ENCODE measurements at regions not wholly inside any gene's neighbourhood (a gene's known extent, or its start where the extent isn't known, plus 50 kb on each side); places are given as distances from the start of the nearest gene placed in this dataset.

DNA sequence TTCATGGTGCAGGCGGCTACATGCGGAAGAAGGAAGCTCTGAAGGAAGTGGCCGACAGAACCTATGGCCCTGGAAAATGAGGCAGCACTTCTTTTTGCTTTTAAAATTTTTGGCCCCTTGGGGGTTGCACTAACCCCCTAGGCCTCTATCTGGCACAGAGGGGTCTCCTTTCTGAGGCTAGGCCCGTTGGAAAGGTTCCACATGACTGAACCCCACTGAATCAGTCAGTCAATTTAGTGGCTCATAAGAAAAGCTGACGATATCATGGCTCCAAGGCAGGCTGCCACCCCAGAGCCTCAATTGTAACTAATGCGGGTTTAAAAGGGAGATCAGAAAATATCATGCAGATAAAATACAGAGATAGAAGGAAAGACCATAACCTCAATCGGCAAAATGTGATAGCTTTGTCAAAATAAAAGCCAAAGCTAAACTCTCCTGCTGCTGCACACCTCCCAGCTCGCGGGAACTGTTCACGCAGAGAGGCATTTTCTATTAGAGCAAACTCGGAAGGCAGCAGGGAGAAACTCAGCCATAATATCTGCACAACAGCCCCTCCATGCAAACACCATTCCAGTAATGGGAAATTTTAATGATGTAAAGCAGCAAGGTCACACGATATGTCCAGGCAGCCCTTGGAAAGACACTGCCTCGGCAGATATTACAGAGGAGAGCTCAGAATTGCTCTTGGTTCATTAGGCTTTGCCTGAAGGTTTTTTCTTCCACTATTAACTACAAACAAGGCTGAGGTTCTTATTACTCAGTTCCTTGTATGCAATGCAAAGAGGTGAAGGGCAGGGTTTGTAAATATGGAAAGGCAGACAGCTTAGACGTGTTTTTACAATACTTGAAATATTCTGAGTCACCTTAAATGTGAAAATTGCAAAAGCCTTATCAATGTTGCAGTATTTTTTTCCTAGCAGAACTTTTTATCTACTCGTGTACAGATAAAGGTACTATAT is 200.4 kb upstream of the PMFBP1 start:
- FAIRE-seq (no peak), DNase-seq (ENCODE audit: low spot score in 2 of 2) (no peak)

DNA sequence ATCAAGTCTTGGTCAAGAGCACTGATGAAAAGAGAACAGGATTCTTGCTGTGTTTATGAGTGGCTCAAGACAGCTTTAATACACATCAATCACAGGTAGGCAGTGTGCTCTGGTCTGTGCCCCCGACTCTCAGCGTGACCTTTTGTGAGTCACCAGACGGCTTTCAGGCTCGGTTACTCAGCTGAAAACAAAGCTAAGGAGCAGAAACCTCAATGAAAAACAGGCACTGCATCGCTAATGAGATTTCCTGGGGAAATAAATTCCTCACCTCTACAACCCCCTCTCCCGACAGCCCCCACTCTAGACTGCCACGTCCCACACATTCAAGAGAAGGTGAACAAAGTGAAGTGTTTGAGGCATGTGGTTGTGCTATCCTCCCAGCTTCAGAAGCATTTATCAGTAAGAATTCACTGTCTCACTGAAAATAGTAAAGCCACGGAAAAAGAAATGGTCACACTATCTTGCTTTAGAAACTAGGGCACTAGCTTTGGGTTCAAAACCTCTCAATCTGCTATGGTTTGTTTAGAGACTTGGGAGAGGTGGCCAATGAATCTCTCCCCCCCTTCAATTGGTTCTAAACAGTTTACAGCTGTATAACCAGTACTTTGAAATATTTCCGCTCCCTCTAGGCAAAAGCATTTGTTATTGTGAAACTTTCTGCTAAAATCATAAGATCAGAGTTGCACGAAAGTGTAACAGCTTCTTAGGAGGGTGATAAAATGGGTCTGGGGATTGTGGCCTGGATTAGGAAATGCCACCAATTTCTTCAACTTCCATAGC is 199.5 kb upstream of the PMFBP1 start:
- FAIRE-seq, result no peak
- no peak for DNase-seq (ENCODE audit: low spot score in 2 of 2)

DNA sequence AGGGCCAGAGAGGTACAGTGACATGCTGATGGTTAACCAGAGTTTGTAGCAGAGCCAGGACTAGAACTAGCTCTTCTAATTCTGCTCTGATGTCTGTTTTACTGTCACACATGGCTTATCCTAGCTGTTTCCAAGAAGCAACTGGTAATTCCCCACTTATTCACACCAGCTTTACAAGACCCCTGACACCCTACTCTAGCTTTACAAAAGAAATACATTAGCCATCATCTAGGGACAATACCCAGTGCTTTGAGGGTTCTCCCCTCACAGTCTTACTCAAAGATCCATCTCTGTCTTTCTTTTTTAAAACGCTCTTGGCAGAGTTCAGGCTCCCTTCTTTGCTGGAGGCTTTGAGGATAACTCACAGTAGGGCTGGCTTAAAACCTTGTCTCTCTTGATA is 197.3 kb upstream of the PMFBP1 start:
- FAIRE-seq, result no peak
- DNase-seq (ENCODE audit: low spot score in 2 of 2), result no peak

DNA sequence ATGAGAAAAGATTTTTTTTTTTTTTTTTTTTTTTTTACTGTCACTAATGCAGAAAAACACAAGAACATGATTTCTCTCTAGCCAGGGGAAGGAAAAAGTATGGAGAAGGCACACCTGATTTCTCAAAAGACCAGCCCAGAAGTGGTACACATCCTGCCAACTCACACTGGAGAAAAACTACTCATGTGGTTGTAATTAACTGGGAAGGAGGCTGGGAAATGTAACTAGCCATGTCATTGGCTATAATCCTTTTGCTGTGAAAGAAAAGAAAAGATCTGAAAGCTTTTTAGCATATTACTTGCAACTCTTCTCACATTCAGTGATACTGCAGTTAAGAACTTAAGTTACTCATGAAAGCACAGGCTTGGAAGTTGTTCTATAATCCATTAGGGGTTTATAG is 195.9 kb upstream of the PMFBP1 start:
- DNase-seq (ENCODE audit: low spot score in 2 of 2) (no peak), FAIRE-seq (no peak)

DNA sequence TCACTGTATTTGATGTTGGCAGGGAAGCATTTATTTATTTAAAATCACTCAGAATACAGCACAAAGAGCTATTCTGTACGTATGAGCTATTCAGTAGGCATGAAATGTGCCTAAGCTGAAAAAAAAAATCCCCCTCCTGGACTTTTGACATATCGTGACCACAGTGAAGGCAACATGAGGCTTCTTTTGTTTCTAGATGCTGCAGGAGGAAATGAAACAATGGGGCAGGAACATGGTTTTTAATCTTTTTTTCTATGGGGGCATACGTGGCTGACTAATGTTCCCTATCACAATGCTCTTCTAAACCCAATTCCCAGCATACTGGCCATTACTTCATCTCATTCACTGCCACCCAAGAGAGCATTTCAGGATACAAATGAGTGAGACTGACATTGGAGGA is 191.0 kb upstream of the PMFBP1 start:
- DNase-seq (ENCODE audit: low spot score in 2 of 2), result no peak
- no peak for FAIRE-seq

DNA sequence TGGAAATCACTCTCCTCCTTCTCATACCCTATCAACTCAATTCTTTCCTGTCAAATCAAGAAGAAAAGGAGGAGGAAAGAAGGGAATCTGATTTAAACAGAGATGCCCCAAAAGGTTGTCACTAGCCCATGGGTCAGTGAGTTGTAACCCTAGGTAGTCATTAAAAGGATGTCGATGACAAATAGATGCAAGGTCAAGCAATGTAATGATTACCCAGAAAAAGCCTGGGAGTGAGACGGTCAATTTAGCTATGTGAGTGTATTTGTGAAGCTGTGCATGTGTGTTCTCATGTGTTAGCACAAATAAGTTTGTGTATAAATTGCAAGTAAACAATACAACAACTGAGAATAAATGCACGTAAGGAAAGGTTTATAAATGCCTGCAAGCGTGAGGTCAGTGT is 190.5 kb upstream of the PMFBP1 start:
- DNase-seq (ENCODE audit: low spot score in 2 of 2) (no peak), FAIRE-seq (no peak)

DNA sequence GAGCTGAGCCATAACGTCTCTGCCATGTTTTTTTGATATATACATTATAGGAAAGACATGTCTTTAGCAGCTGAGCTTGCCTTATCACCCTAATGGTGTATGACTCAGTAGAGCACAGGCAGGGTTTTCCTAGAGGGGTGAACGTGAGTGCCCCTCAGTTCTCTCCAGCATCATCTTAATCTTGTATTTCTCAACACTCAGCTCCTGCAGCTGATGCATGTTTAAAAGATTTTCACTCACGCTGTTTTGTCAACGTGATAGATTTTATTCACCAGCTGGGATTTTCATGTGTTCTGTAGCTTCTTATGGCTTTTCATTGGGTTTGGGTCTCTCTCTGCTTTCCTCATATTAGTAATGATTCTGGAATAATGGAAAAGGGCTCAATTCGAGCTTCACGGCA is 186.0 kb upstream of the PMFBP1 start:
- DNase-seq (ENCODE audit: low spot score in 2 of 2) (no peak), FAIRE-seq (no peak)

DNA sequence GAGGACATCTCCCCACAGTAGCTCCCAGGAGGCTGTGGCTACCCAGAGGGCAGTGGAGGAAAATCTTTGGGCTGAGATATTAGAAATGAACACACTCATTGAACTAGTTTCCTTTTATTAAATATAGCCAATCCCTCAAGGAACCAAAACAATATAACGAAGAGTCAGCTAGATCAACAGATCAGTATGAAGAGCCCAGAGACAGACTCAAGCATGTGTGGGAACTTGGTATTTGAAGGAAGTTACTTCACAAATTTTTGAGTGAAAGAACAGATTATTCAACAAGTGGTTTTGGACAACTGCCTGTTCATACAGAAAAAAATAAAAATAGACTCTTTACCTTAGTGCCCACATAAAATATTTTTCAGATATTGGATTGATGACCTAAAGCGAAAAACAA is 183.6 kb upstream of the PMFBP1 start:
- FAIRE-seq, result no peak
- DNase-seq (ENCODE audit: low spot score in 2 of 2), result no peak

DNA sequence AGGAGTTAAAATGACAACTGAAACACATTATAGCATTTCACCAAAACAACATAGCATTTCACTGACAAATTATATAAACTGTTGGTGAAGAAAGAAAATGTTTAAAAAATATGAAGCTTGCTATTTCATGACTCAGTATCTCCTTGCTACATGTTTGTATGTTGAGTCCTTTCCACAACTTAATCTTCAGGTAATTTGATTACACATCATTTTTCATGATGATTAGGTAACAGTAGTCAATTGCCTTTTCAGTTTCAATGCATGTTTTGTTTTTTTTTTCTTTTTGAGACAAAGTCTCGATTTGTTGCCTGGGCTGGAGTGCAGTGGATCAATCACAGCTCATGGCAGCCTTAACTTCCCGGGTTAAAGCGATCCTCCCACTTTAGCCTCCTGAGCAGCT is 177.8 kb upstream of the PMFBP1 start:
- DNase-seq (ENCODE audit: low spot score in 2 of 2), result no peak
- no peak for FAIRE-seq

DNA sequence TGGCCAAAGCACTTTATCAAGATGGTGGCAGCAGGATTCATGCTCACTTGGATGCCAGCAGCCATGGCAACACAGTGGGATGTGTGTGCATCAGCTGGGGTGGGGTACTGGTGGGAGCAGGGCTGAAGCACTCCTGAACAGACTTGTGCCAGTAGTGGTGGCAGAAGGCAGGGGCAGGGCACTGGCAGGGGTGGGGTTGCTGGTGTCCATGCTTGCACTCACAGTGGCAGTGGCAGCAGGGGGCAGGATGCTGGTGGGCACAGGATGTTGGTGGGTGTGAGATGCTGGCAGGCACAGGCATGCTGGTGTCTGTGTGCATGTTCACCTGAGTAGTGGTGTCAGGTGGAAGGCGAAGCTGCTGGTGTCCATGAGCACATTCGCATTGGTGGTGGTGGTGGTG is 161.0 kb upstream of the PMFBP1 start:
- DNase-seq (ENCODE audit: low spot score in 2 of 2) (no peak), FAIRE-seq (no peak)

DNA sequence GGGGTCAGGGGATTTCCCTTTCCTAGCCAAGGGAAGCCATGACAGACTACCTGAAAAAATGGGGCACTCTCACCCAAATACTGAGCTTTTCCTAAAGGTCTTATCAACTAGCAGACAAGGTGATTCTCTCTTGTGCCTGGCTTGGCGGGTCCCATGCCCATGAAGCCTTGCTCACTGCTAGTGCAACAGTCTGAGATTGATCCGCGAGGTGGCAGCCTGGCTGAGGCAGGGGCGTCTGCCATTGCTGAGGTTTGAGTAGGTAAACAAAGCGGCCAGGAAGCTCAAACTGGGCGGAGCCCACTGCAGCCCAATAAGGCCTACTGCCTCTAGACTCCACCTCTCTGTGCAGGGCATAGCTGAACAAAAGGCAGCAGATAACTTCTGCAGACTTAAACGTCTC is 152.6 kb upstream of the PMFBP1 start:
- DNase-seq (ENCODE audit: low spot score in 2 of 2) (no peak), FAIRE-seq (no peak)

DNA sequence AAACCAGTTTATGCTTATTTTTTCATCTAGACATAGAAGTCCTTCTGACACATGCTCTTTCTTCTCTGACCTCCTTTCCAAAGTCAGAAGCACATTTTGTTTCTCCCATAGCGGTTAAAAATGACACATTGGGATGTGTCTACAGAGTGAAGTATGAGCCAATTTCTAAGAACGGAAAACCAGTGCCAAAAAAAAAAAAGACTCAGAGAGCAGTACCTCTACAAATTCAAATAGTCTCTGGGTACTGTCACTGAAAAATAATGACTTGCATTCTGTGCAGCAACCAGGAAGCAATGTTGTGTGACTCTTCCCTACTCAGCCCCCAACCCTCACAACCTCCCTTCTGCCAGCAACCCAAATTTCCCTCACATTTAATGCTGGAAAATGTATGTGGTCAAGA is 145.5 kb upstream of the PMFBP1 start:
- FAIRE-seq (no peak), DNase-seq (ENCODE audit: low spot score in 2 of 2) (peak in 1 of 2 donors; percentile 12)

DNA sequence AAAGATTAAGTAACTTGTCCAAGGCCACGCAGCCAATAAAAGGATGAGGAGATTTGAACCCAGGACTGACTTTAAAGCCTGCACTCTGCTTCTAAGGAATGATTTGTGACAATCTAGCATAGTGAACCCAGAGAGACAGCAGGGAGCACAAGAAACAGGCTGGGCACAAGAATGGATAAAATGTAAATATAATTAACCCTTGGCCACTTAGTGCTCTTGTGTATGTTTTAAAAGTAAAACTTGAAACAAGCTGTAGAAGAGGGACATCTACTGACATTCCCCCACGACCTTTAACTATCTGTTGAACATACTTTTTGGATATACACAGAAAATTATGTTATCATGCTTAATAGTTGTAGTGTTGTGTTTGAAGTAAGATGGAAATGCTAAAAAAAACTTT is 141.9 kb upstream of the PMFBP1 start:
- FAIRE-seq (no peak), DNase-seq (ENCODE audit: low spot score in 2 of 2) (no peak)

DNA sequence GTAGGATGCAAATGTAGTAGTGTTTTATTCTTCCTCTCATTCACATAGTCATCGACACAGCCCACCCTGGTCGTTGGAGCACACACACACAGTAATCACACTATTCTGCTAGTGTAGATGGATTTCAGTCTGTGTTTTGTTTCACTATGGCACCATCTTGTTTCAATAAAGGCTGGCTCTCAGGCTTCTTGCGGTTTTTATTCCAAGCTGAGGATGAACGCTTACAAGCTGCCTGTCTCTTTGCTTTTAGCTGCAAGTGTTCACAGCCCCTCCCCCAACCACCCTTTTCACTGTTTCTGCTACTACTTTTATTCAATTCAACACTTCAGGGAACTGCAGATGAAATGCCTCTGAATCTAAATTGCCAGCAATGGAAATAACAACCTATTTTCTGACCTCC is 140.9 kb upstream of the PMFBP1 start:
- FAIRE-seq (no peak), DNase-seq (ENCODE audit: low spot score in 2 of 2) (no peak)

DNA sequence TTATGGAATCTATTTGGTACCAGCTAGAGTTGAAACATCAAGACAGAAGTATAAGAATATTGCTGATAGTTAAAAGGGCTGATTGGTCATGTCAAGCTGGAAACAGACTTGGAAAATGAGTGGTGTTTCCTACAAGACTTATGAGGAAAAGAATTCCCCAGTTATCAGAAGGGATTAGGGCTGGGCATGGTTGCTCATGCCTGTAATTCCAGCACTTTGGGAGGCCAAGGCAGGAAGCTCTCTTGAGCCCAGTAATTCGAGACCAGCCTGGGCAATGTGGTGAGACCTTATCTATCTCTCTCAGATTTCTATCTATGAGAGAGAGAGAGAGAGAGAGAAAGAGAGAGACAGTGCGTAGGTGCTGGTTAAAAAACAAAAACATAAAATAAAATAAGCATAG is 139.5 kb upstream of the PMFBP1 start:
- FAIRE-seq (no peak), DNase-seq (ENCODE audit: low spot score in 2 of 2) (no peak)

DNA sequence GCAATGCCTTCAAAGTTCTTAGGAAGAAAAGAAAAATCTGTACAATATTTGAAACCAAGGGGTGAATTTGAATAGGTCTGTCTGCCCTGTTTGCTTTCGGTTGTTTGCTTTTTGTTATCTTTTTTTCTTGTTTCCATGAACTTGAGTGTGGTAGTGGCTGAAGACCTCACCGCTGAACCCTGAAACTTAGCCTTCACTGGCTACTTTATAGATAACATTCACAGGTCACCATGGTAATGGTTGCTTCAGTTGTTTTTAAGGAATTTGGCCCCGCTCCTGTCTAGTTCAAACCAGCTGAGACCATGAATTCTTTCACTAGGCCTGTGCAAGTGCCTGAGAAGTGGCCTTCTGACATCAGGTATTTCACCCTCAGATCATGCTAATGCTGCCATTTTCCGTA is 137.0 kb upstream of the PMFBP1 start:
- FAIRE-seq, result no peak
- no peak for DNase-seq (ENCODE audit: low spot score in 2 of 2)

DNA sequence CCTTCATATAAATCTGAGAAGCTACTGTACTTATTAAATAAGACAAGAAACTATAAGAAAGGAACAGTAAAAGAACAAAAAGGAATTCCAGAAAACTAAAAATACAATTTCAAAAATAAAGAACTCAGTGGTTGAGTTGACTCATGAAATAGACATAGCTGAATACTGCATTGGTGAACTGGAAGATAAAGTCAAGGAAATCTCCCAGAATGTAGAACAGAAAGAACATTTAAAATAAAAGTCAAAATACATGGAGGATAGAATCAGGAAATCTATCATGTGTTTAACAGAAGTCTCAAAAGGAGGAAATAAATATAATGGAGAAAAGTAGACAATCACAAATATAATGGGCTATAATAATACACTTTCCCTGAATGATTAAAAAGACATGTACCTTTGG is 136.4 kb upstream of the PMFBP1 start:
- no peak for DNase-seq (ENCODE audit: low spot score in 2 of 2)
- FAIRE-seq, result no peak

DNA sequence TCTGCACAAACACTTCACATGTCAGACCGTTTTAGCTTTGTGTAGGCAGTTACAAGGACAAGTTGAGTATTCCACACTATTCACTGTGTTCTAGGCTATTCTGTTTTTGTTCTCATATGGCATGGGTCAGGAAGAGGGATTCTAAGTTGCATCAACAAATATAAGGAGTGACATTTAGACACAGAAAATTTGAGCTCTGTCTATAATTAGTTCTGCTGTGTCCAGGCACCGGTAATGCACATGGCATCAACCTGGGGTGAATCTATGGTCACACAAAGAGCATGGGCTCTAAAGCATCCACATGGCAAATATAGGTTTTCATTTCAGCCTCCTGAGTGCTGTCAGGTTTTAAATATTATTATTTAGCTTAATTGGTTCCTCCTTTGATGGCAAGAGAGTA is 130.4 kb upstream of the PMFBP1 start:
- FAIRE-seq (no peak), DNase-seq (ENCODE audit: low spot score in 2 of 2) (no peak)

DNA sequence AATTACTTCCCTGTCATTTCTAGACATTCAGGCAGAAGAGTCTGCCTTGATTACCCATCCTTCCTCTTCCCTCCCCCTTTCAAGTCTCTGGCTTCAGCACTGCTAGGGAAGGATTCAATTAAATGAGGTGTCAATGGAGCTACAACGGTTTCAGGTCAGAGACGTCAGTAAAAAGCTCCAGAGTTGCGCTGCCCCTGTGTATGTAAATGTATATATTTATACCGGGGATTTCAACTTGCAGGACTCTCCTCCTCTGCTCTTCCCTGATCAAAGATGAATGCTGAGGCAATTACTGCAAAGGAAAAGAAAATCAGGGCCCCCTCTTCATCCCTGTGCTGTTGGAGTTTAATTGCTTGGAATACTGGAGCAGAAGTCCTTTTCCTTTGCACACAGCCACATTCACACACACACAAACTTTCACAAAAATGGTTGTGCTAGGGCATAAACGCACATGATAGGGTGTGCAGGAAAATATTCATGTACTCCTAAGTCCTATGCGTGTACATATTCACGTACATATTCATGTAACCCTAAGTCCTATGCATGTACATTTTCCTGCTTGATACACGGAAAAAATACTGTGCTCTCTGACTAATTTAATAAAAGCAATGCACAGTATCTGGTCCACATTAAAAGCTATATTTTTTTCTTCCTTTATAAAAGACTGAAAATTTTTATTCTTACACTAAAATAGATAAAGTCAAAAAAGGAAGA is 129.7 kb upstream of the PMFBP1 start:
- DNase-seq (ENCODE audit: low spot score in 2 of 2), result no peak
- no peak for FAIRE-seq

DNA sequence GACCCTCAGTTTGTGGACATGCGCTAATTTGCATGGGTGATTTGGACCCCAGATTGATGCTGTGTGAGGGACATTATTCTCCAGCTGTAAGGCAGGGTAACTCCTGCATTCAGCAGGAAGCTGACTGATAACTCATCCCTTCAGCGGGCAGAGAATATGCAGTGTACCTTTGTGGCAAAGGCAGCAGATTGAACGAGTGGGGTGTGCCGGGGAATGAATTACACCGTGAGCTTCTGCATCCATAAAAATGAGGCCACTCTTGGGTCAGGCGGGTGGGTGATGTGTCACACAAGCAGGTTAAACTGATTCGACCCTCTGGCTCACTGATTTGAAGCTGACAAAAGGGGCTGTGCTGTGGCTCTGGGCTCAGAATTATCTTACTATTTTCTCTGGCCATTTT is 128.9 kb upstream of the PMFBP1 start:
- DNase-seq (ENCODE audit: low spot score in 2 of 2) (no peak), FAIRE-seq (no peak)

DNA sequence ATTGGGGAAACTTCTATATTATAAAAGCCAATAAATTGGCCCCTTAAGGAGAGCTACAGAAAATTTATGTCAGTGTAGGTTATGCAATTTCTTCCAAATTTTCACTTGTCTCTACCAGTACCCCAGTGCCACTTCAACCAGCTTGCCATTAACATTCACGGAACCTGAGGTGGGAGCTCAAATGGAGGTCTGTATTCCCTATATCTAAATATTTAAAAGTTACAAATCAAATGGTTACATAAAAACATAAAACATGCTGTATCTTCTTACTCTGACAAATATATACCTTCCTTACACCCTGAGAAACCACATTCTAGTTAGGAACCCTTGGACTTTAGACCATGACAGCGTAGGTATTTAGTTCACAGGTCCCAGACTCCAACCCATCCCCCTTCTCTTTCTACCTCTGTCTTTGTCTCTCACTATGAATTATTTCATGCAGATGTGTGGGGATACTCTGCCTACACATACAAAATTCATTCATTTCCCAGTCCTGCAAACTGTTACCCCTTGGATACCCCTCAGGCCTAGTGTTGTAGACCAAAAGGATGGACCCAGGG is 127.8 kb upstream of the PMFBP1 start:
- no peak for FAIRE-seq
- DNase-seq (ENCODE audit: low spot score in 2 of 2), result no peak

Measured in frontal cortex (tissue), 3 donors.